ENCODE measurements at regions not wholly inside any gene's neighbourhood (a gene's known extent, or its start where the extent isn't known, plus 50 kb on each side); places are given as distances from the start of the nearest gene placed in this dataset.
"Not testable (repeated sequence)": the region's sequence is repeated elsewhere in the genome, so short reads cannot be mapped to it uniquely, and the experiment has no call there.

DNA sequence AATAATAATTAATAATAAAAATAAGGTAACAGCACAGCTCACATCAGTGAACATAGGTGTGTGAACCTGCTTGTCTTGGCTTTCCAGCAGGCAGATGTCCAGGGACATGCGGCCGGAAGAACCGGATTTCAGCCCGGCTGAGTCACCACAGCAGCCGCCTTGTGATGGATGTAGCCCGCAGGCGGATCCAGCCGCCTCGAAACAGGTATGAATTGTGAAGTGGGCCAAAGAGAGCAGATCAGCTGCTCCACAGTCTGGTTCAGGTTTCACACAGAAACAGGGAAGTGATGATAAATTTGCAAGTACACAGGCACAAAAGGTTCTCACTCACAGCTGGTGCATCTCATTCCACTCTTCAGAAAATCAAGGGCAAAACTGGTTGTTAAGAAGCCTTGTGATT lies 55.1 kb downstream of the ID4 start:
- TF ChIP-seq, protein P1, sequence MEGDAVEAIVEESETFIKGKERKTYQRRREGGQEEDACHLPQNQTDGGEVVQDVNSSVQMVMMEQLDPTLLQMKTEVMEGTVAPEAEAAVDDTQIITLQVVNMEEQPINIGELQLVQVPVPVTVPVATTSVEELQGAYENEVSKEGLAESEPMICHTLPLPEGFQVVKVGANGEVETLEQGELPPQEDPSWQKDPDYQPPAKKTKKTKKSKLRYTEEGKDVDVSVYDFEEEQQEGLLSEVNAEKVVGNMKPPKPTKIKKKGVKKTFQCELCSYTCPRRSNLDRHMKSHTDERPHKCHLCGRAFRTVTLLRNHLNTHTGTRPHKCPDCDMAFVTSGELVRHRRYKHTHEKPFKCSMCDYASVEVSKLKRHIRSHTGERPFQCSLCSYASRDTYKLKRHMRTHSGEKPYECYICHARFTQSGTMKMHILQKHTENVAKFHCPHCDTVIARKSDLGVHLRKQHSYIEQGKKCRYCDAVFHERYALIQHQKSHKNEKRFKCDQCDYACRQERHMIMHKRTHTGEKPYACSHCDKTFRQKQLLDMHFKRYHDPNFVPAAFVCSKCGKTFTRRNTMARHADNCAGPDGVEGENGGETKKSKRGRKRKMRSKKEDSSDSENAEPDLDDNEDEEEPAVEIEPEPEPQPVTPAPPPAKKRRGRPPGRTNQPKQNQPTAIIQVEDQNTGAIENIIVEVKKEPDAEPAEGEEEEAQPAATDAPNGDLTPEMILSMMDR (IDR thresholded peaks at IDR 0.05; ENCODE audit: insufficient read depth, low read depth, low read length, missing control alignments): no peak
- no peak overlapping the region for H3K4me3 ChIP-seq (ENCODE audit: low read depth, low read length)
- DNase-seq (ENCODE audit: low read depth): no peak

DNA sequence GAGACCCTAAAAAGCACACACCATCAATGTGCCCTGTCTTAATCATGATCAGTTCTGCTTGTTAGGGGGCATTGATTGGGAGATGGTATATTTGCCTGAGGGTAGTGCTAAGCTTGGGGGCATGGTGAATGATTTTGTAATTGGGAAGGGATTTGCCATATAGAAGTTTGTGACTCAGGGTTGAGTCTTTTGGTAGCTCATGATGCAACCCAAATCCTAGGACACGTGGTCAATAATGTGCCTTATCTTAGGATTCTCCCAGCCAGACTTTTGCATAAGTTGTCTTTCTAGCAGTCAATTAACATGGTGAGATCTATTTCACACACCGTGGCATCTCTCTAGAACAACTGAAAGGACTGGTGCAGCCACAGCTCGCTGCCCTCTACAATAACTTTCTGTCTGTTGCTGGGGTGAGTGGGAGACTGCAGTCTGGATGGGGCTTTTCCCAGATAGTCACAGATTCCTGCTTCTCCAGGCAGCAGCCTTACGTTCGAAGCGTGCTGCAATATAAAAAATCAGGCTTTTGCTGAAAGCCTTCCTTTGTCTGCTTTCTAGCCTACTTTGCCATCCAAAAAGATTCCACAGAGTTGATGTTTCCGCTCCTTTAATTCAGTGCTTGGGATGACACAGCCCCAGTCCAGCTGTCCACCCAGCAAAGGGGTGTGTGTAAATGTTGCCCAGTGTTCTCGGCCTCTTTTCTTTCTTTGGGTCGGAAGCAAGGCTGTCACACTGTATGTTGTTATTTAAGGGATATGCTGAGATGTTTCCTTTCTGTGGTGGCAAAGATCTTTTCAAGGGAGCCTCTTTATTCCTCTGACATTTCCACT lies 58.9 kb downstream of the ID4 start:
- TF ChIP-seq, protein P1 (IDR thresholded peaks at IDR 0.05; ENCODE audit: insufficient read depth, low read depth, low read length, missing control alignments): no peak
- no peak overlapping the region for H3K4me3 ChIP-seq (ENCODE audit: low read depth, low read length)
- no peak for DNase-seq (ENCODE audit: low read depth)

DNA sequence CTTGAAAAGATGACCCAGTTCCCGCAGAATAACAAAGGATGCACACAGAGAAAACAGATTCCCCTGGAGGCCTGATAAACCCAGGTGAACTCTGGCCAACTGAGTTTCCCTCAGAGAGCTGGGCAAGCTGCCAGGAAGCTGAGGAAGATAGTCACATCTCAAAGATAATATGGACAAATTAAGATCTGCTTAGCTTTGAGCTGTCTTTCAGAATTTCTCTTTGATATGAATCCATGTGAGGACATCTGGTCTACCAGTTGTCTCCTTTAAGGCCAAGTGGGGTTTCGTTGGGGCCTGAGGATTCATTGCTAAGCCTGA lies 59.5 kb downstream of the ID4 start:
- TF ChIP-seq, protein P1 (IDR thresholded peaks at IDR 0.05; ENCODE audit: insufficient read depth, low read depth, low read length, missing control alignments): no peak
- no peak overlapping the region for H3K4me3 ChIP-seq (ENCODE audit: low read depth, low read length)
- no peak for DNase-seq (ENCODE audit: low read depth)

DNA sequence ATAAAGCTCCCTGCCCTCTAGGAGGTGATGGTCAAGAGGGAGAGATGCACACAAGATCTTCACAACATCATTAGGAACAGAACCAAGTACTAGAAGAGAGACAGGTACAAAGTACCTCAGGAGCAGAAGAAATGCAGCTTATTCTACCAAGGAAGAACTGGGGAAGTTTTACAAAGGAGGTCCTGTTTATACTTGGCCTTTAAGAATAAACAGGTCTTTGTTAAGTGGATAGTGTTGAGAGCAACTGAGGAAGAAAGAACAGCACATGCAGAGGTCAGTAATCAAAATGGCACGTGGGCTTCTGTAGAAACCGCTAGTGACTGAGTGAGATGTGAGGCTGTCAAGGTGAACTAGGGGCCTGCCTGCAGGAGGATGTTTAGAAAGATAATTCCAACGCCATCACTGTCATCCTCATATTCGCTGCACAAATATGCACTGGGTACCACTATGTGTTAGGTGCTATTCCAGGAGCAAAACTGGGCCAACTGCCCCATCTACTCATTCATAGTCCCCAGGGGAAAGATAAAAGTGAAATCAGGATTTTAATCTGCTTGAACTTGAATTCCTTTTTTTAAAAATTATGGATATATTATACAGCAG lies 61.1 kb downstream of the ID4 start:
- DNase-seq (ENCODE audit: low read depth): no peak
- TF ChIP-seq, protein P1 (IDR thresholded peaks at IDR 0.05; ENCODE audit: insufficient read depth, low read depth, low read length, missing control alignments): no peak
- no peak overlapping the region for H3K4me3 ChIP-seq (ENCODE audit: low read depth, low read length)

DNA sequence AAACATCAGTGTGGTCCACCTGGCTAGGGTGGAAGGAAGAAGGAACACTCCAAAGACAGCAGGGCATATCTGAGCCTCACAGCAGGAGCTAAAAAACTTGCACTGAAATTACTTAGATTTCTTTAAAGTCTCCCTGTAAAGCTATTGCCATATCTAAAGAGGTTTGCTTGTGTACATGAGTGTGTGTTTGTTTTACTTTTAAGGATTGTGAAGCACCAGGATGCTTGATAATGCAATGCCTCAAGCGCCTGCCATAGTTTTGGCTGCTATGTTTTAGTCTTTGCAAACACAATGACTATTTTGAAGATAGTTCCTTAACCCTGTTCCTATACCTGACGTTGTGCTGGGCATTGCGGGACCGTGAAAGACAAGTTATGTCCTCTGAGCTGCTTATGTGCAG lies 65.0 kb downstream of the ID4 start:
- no peak for DNase-seq (ENCODE audit: low read depth)
- TF ChIP-seq, protein P1 (IDR thresholded peaks at IDR 0.05; ENCODE audit: insufficient read depth, low read depth, low read length, missing control alignments): no peak
- H3K4me3 ChIP-seq (ENCODE audit: low read depth, low read length): no peak overlapping the region

DNA sequence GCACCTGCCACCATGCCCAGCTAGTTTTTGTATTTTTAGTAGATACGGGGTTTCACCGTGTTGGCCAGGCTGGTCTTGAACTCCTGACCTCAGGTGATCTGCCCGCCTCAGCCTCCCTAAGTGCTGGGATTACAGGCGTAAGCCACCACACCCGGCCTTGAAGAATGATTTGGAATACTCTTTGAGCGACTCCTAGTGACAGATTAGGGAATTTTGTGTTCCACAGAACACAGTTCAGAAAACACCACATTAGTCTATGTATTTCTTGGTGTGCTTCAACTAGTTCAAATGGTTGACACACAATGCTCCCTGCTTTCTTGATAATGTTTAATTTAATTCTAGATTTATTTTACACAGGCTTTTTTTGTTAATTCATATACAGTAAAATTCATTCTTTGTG lies 67.2 kb downstream of the ID4 start:
- TF ChIP-seq, protein P1 (IDR thresholded peaks at IDR 0.05; ENCODE audit: insufficient read depth, low read depth, low read length, missing control alignments): peak; percentile 13
- DNase-seq (ENCODE audit: low read depth): peak; percentile 5
- not testable (repeated sequence) for H3K4me3 ChIP-seq (ENCODE audit: low read depth, low read length)
